Testis (tissue), 2 donors: ENCODE measurements at regions not wholly inside any gene's neighbourhood (a gene's known extent, or its start where the extent isn't known, plus 50 kb on each side); places are given as distances from the start of the nearest gene placed in this dataset.

ENCODE experiments used
- DNase-seq: peaks from one replicate; pipeline ENCODE4 v3.0.0-alpha.2; 2019
- H3K27ac ChIP-seq, 2 donors: fragments of 200-600 bp; sonication (generic); one replicate each; pipeline ENCODE4 v1.5.1; 2019
- H3K27me3 ChIP-seq: fragments of 200-600 bp; sonication (generic); one replicate; pipeline ENCODE4 v1.5.1; 2019
- H3K36me3 ChIP-seq: fragments of 200-600 bp; sonication (generic); one replicate; pipeline ENCODE4 v1.5.1; 2017; ENCODE audit warnings: low read depth; ENCODE audit errors: missing control alignments
- H3K4me1 ChIP-seq: fragments of 200-600 bp; sonication (generic); one replicate; pipeline ENCODE4 v1.5.1; 2019
- H3K4me3 ChIP-seq, 2 donors: fragments of 200-600 bp; sonication (generic); one replicate each; pipeline ENCODE4 v1.5.1; 2017 to 2019
- H3K9me3 ChIP-seq: fragments of 200-600 bp; sonication (generic); one replicate; pipeline ENCODE4 v1.5.1; 2017
- POLR2A ChIP-seq: fragments of 450-650 bp; IDR thresholded peaks from one replicate; pipeline ENCODE4 v1.6.1; 2017; ENCODE audit warnings: antibody characterized with exemption, mild to moderate bottlenecking, moderate library complexity
- WGBS, 2 donors: methylation state at CpG; one replicate each; pipeline ENCODE4 v1.1.5; 2018; 5-methylcytosine and 5-hydroxymethylcytosine counted together
- intact Hi-C: fragments of 100-400 bp; cut with DNase I; formaldehyde crosslinking; loops from one replicate; pipeline ENCODE4 v1.15.1; 2023; ENCODE audit warnings: low total_unique reads
- TF ChIP-seq, protein P1 (sequence below), 3 experiments: fragments of 450-650 bp in 2 of 3; fragments of 200-600 bp in 1 of 3; sonication (generic) in 1 of 3; IDR thresholded peaks; one replicate each; pipeline ENCODE4 v1.5.1; 2016 to 2019; ENCODE audit warnings: antibody characterized with exemption in 3 of 3, mild to moderate bottlenecking in 2 of 3, moderate library complexity in 1 of 3

DNA sequence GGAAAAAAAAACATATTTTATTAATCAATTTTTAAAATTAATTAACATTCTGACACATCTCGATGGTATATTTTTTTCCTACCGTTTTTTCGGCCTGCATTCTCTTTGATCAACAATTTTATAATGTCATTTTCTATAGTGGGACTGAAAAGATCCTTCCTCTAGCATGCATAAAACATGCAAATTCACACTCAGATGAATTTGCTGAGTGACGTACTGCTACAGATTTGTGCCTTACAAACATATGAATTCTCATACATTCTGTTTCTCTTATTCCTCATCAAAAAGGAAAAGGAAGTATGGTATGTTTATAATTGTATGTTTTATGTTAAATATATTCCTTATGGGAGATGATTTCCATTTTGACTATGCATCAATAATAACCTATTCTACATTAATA, 458.2 kb downstream of the TSHZ3 start:
- no peak for DNase-seq
- H3K4me1 ChIP-seq, result peaks cover 3% of the 10 kb centered on the region
- TF ChIP-seq POLR2A, result no peak
- TF ChIP-seq, protein P1, sequence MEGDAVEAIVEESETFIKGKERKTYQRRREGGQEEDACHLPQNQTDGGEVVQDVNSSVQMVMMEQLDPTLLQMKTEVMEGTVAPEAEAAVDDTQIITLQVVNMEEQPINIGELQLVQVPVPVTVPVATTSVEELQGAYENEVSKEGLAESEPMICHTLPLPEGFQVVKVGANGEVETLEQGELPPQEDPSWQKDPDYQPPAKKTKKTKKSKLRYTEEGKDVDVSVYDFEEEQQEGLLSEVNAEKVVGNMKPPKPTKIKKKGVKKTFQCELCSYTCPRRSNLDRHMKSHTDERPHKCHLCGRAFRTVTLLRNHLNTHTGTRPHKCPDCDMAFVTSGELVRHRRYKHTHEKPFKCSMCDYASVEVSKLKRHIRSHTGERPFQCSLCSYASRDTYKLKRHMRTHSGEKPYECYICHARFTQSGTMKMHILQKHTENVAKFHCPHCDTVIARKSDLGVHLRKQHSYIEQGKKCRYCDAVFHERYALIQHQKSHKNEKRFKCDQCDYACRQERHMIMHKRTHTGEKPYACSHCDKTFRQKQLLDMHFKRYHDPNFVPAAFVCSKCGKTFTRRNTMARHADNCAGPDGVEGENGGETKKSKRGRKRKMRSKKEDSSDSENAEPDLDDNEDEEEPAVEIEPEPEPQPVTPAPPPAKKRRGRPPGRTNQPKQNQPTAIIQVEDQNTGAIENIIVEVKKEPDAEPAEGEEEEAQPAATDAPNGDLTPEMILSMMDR (IDR thresholded peaks at IDR 0.05), result no peak
- no peak overlapping the region for H3K27ac ChIP-seq
- WGBS, 2 donors, result 92 to 94% methylated on average over 4 of the region's 4 CpGs
- no peaks in the 10 kb centered on the region for H3K9me3 ChIP-seq
- H3K4me3 ChIP-seq, result no peak overlapping the region
- intact Hi-C loops, result no loop called here
- no peaks in the 10 kb centered on the region for H3K36me3 ChIP-seq
- no peaks in the 10 kb centered on the region for H3K27me3 ChIP-seq

DNA sequence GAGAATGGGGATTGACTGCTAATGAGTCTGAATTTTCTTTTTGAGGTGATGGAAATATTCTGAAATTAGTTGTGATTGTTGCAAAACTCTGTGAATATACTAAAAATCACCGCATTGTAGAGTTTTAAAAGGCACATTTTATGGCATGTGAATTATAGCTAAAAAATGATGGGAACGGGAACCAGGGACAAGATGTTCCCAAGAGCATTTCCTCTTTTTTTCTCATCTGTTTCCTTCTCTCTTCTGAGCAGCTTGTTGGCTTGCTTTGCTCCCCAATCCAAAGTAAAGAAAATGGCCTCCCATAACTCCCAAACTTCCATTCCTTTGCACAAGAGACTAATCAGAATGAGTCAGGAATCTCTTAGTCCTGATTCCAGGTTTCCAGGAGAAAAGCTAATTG, 459.2 kb downstream of the TSHZ3 start:
- Histone ChIP-seq H3K9me3 (no peaks in the 10 kb centered on the region), H3K4me3 (no peak overlapping the region), H3K27ac (no peak overlapping the region), H3K27me3 (no peaks in the 10 kb centered on the region), H3K4me1 (peaks cover 3% of the 10 kb centered on the region), H3K36me3 (no peaks in the 10 kb centered on the region)
- DNase-seq, result no peak
- 44 to 46% methylated on average over 2 of the region's 2 CpGs for WGBS, 2 donors
- TF ChIP-seq POLR2A, result no peak
- TF ChIP-seq, protein P1 (IDR thresholded peaks at IDR 0.05), result no peak
- intact Hi-C loops, result no loop called here

DNA sequence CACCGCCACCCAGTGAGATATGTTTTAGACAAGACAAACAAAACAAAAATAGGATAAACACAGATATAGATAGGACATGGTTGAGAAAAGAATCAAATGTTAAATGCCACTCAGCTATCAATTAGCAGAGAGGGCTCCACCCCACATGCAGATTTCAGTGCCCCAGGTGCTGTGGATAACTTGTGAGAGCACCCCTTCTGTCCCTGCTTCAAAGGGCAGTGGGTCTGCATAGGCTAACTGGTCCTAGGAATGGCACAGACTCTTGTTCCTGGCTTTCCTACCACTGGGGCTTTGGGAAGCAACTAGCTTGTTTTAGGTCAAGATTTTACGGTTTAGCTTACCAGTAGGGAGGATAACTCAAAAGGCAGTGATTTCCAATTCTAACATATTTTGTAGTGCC, 460.3 kb downstream of the TSHZ3 start:
- no peaks in the 10 kb centered on the region for H3K9me3 ChIP-seq
- no peaks in the 10 kb centered on the region for H3K27me3 ChIP-seq
- no peak for DNase-seq
- H3K4me1 ChIP-seq, result peaks cover 3% of the 10 kb centered on the region
- H3K36me3 ChIP-seq, result no peaks in the 10 kb centered on the region
- 93 to 96% methylated on average over 2 of the region's 2 CpGs for WGBS, 2 donors
- no peak overlapping the region for H3K4me3 ChIP-seq
- no peak overlapping the region for H3K27ac ChIP-seq
- TF ChIP-seq, protein P1 (IDR thresholded peaks at IDR 0.05), result no peak
- TF ChIP-seq POLR2A, result no peak
- intact Hi-C loops, result no loop called here

DNA sequence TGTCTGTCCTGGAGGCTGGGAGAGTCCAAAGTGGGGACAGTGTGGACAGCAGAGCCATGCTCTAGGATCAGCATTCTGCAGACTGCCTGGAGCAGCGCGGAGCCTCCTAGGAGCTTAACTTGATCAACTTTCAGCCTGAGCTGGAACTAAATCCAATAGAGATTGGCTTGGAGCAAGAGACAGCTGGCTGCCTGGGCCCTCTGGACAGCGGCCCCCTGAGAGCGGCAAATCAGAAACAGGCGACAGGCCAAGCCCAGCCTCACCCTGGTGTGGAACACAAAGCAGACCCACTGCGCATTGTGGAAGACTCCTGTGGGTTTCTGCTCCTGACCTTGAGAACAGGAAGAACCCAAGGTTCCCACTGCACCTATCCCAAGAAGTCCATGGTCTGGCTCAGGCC, 462.2 kb downstream of the TSHZ3 start:
- 71 to 90% methylated on average over 2 to 6 of the region's 6 CpGs for WGBS, 2 donors
- Histone ChIP-seq H3K4me3 (no peak overlapping the region), H3K27me3 (no peaks in the 10 kb centered on the region), H3K4me1 (peaks cover 3% of the 10 kb centered on the region), H3K9me3 (no peaks in the 10 kb centered on the region), H3K27ac (no peak overlapping the region), H3K36me3 (no peaks in the 10 kb centered on the region)
- TF ChIP-seq, protein P1 (IDR thresholded peaks at IDR 0.05), result no peak
- TF ChIP-seq POLR2A, result no peak
- intact Hi-C loops, result no loop called here
- DNase-seq, result no peak

DNA sequence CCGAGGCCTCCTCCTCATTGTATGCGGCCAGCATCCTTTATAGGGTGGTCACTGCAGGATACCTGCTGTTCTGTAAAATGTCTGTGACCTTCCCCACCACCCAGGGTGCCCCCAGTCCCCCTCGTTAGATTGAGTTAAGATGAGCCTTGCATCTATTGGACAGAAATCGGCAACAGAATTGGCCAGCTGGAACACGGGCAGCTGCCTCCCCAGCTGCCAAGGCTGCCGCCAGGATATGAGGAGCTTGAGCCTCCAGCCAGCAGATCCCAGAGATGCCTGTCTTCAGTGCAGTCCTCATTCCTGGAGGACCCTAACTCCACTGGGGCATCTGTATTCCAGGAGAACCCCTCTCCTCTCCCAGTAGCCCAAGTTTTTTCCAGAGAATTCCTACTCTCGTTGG, 463.0 kb downstream of the TSHZ3 start:
- 68 to 85% methylated on average over 3 to 7 of the region's 7 CpGs for WGBS, 2 donors

More for the DNA sequence above, 463.0 kb downstream of the TSHZ3 start:
- no peak for DNase-seq
- TF ChIP-seq POLR2A, result no peak
- TF ChIP-seq, protein P1 (IDR thresholded peaks at IDR 0.05), result no peak
- intact Hi-C loops, result no loop called here
- no peaks in the 10 kb centered on the region for H3K27me3 ChIP-seq
- H3K27ac ChIP-seq, result no peak overlapping the region
- no peak overlapping the region for H3K4me3 ChIP-seq
- no peaks in the 10 kb centered on the region for H3K9me3 ChIP-seq
- no peaks in the 10 kb centered on the region for H3K36me3 ChIP-seq
- peaks cover 3% of the 10 kb centered on the region for H3K4me1 ChIP-seq
